GM23248 (cell line): ENCODE measurements at regions not wholly inside any gene's neighbourhood (a gene's known extent, or its start where the extent isn't known, plus 50 kb on each side); places are given as distances from the start of the nearest gene placed in this dataset.
"Not testable (repeated sequence)": the region's sequence is repeated elsewhere in the genome, so short reads cannot be mapped to it uniquely, and the experiment has no call there.

Experiments
- EZH2 ChIP-seq: fragments of 200-600 bp; sonication (generic); IDR thresholded peaks from 2 replicates; pipeline ENCODE4 v1.6.1; 2018; ENCODE audit warnings: antibody characterized with exemption, mild to moderate bottlenecking; ENCODE audit not compliant: insufficient read depth, poor library complexity, severe bottlenecking
- EZH2phosphoT487 ChIP-seq: fragments of 200-600 bp; sonication (generic); IDR thresholded peaks from 2 replicates; pipeline ENCODE4 v1.6.1; 2018; ENCODE audit warnings: antibody characterized with exemption, moderate library complexity, mild to moderate bottlenecking, low read depth; ENCODE audit not compliant: insufficient read depth

GRCh38 chr4:38388907-38389306, 275.1 kb upstream of the KLF3 start:
- not testable (repeated sequence) for TF ChIP-seq EZH2phosphoT487, EZH2
